DND-41 (cell line): ENCODE measurements at regions not wholly inside any gene's neighbourhood (a gene's known extent, or its start where the extent isn't known, plus 50 kb on each side); places are given as distances from the start of the nearest gene placed in this dataset.

Experiments
- CTCF ChIP-seq: IDR thresholded peaks from 2 replicates; pipeline ENCODE4 v1.5.1; 2012; ENCODE audit warnings: borderline replicate concordance, low read length, moderate library complexity, mild to moderate bottlenecking; ENCODE audit not compliant: poor library complexity, severe bottlenecking; ENCODE audit errors: extremely low read depth
- EZH2 ChIP-seq: IDR thresholded peaks from 3 replicates; pipeline ENCODE4 v1.6.1; 2012; ENCODE audit warnings: borderline replicate concordance, low read depth, mild to moderate bottlenecking, moderate library complexity, low read length, inconsistent platforms; ENCODE audit not compliant: severe bottlenecking

- TF ChIP-seq CTCF (no peak), EZH2 (no peak)
Observed at GRCh38 chr3:1561427-1561826, 468.6 kb downstream of the CNTN6 start.
